Aorta (tissue), 5 donors: ENCODE measurements at regions not wholly inside any gene's neighbourhood (a gene's known extent, or its start where the extent isn't known, plus 50 kb on each side); places are given as distances from the start of the nearest gene placed in this dataset.
"Not testable (repeated sequence)": the region's sequence is repeated elsewhere in the genome, so short reads cannot be mapped to it uniquely, and the experiment has no call there.

Experiments used
- ATAC-seq: fragments of 200-7000 bp; cut with Tn5 transposase; one replicate; pipeline ENCODE4 v1.9.1; 2022; ENCODE audit warnings: moderate library complexity; ENCODE audit not compliant: low FRiP score
- DNase-seq, 2 donors: peaks; one replicate each; pipeline ENCODE4 v3.0.0-alpha.2; 2020
- H3K27ac ChIP-seq, 2 donors: one replicate each; pipeline ENCODE4 v1.5.1; 2013; ENCODE audit warnings: low read length in 2 of 2, mild to moderate bottlenecking in 2 of 2, moderate library complexity in 2 of 2, control low read depth in 1 of 2, inconsistent platforms in 1 of 2, low read depth in 1 of 2
- H3K27me3 ChIP-seq, 2 donors: one replicate each; pipeline ENCODE4 v1.6.1; 2013; ENCODE audit warnings: control low read depth in 1 of 2, low read length in 1 of 2, mild to moderate bottlenecking in 1 of 2, moderate library complexity in 1 of 2; ENCODE audit not compliant: insufficient read depth in 2 of 2, control insufficient read depth in 1 of 2
- H3K36me3 ChIP-seq, 2 donors: one replicate each; pipeline ENCODE4 v1.6.1; 2013; ENCODE audit warnings: control low read depth in 1 of 2, low read length in 1 of 2, mild to moderate bottlenecking in 1 of 2; ENCODE audit not compliant: insufficient read depth in 2 of 2, control insufficient read depth in 1 of 2
- H3K4me1 ChIP-seq, 2 donors: one replicate each; pipeline ENCODE4 v1.6.1; 2013; ENCODE audit warnings: low read length in 2 of 2, control low read depth in 1 of 2, mild to moderate bottlenecking in 1 of 2, moderate library complexity in 1 of 2; ENCODE audit not compliant: insufficient read depth in 2 of 2, control insufficient read depth in 1 of 2
- H3K4me3 ChIP-seq, 2 donors: one replicate each; pipeline ENCODE4 v1.5.1; 2013; ENCODE audit warnings: low read length in 2 of 2, control low read depth in 1 of 2, mild to moderate bottlenecking in 1 of 2
- H3K9me3 ChIP-seq: one replicate; pipeline ENCODE4 v1.6.1; 2013; ENCODE audit warnings: mild to moderate bottlenecking, low read length; ENCODE audit not compliant: control insufficient read depth
- WGBS, 2 donors: extraction: QIAGEN DNeasy Blood & Tissue Kit; methylation state at CpG; one replicate each; pipeline ENCODE4 v1.1.7; 2013; 5-methylcytosine and 5-hydroxymethylcytosine counted together
- intact Hi-C, 2 donors: fragments of 100-400 bp; cut with DNase I; formaldehyde crosslinking; loops; one replicate each; pipeline versions ENCODE4 v1.14.2 to v1.15.0; 2022
- donor health status: healthy with polysubstance abuse.
- donor health status: Bipolar disorder and iron deficiency.
- donor health status: DM: no; HTN: no; CAD: no.
- donor health status: DM: no; HTN: no; CAD: no.
- donor health status: DM: yes; HTN: yes; CAD: no.

DNA sequence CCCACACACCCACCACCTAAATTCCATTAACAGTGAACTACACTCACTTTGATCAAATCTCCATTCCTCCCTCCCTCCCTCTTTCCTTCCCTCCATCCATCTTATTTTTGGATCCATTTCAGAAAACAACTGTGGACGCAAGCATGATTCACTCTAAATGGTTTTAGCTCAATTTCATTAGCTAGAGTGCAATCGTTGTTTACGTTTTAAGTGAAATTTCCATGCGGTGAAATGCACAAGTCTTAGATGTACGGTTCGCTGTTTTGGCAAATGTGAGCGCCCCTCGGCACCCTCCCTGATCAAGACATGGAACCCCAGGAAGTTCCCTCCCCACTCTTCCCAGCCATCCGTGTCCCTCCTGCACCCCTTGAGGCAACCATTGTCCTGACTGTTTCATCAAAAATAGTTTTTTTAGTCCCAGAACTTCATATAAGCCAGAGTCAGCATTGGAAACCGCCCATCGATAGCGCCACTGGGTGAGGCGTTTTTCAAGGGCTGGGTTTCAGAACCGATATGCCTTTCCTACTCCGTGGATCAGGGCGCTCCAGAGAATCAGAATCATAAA, 215.1 kb downstream of the BANP start:
- peak in 1 of 2 donors; percentile 44 for DNase-seq
- ATAC-seq, H3K36me3 ChIP-seq, H3K27ac ChIP-seq, H3K9me3 ChIP-seq, intact Hi-C loops, H3K4me1 ChIP-seq, H3K27me3 ChIP-seq, H3K4me3 ChIP-seq: not testable (repeated sequence)
- 70 to 74% methylated on average over 14 to 15 of the region's 16 CpGs for WGBS, 2 donors

DNA sequence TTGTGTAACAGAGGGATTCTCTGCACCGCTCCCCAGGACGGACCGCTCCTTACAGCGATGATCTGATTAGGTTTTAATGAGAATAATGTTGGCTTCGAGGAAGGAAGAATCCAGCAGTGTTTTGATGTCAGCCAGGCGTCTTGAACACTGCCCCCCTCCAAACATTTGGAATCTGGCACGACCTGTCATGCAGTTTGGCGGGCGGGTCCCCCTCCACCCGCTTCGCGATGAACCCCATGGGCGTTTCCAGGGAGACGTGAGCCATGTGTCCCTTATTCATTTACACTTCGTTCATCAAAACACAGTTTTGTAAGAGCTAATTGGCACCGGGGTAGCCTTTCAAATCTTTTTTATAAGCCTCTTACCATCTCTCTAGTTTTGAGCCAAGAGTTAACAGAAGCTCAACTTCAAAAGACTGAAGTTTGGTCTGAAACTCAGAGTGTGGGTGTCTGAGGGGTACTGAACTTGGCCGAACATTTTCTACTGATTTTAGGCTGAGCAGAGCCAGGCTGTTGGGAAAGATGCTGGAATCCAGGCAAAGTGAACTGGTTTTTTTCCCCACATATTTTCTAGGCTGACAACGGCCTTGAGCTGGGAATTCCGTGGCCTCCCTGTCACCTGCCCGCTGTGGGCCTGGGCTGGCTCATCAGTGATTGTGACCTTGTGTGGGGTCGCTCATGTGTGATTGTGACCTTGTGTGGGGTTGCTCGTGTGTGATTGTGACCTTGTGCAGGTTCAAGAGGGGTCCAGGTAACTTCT, 214.8 kb upstream of the ZNF469 start:
- H3K9me3 ChIP-seq, H3K27me3 ChIP-seq, H3K27ac ChIP-seq, H3K4me3 ChIP-seq, ATAC-seq, intact Hi-C loops, H3K36me3 ChIP-seq, H3K4me1 ChIP-seq: not testable (repeated sequence)
- peak in 1 of 2 donors; percentile 46 for DNase-seq
- 61 to 67% methylated on average over 22 of the region's 22 CpGs for WGBS, 2 donors

DNA sequence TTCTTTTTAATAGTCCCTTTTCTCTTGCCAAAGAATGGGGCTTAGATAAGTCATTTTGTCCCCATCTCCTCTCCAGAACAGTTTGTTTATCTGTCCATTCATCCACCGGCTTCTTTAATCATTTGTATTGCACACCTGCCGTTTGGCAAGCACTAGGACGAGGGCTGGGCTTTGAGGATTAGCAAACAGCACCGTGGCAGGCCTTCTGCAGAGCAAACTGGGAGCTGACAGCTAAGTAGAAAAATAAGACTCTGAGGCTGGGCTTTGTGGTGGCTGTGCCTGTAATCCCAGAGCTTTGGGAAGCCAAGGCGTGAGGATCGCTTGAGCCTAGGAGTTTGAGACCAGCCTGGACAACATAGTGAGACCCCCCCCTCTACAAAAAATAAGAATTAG, 214.2 kb upstream of the ZNF469 start:
- H3K4me1 ChIP-seq, H3K9me3 ChIP-seq, H3K36me3 ChIP-seq, ATAC-seq, DNase-seq, H3K4me3 ChIP-seq, H3K27me3 ChIP-seq, H3K27ac ChIP-seq, intact Hi-C loops: not testable (repeated sequence)
- 72% methylated on average over 6 of the region's 6 CpGs for WGBS, 2 donors

DNA sequence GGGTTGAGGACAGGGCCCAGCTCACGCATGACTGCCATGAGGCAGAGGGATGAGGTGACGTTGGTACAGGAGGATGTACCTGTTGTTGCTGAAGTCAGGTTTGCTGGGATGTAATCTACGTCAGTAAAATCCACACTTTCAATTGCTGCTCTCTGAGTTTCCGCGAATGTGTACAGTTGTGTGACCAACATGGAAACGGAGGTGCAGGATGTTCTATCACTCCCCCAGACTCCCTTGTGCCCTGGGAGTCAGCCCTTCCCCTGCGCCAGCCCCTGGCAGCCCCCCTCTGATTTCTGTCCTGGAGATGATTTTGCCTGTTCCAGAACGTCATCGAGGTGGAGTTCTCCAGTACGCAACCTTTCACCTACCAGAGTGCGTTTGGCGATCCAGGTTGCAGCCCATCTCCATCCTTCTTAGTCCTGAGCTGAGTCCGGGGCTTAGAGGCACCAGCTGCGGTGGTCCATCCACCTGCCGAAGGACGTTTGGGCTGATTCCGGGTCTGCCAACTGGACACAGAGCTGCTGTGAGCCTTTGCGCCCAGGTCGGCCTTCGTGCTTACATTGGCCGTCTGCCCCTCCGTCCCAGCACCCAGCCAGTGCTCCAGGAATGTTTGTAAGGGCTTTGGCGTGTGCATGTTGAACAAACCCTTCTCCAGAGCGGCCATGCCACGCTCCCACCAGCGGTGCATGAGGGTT, 213.5 kb upstream of the ZNF469 start:
- ATAC-seq, H3K9me3 ChIP-seq, H3K27ac ChIP-seq, H3K4me3 ChIP-seq, H3K4me1 ChIP-seq, H3K36me3 ChIP-seq, H3K27me3 ChIP-seq, intact Hi-C loops: not testable (repeated sequence)
- WGBS, 2 donors, result 57 to 62% methylated on average over 24 to 26 of the region's 26 CpGs
- peak in 1 of 2 donors; percentile 59 for DNase-seq

DNA sequence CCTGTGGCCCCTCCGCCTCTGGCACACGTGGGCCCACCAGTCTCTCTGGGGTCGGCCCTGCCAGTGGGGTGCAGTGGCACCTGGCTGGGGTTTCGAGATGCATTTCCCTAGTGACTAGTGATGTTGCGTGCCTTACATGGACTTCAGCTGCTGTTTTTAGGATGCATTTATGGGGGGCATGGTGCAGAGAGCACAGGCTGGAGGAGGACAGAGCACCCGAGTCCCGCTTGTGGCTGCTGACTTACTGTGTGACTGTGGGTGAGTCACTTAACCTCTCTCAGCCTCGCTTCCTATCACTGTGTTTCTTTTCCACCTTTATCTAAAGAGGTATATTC, 213.0 kb upstream of the ZNF469 start:
- WGBS, 2 donors, result 78 to 85% methylated on average over 8 of the region's 8 CpGs
- H3K4me1 ChIP-seq, H3K27me3 ChIP-seq: not testable (repeated sequence)

DNA sequence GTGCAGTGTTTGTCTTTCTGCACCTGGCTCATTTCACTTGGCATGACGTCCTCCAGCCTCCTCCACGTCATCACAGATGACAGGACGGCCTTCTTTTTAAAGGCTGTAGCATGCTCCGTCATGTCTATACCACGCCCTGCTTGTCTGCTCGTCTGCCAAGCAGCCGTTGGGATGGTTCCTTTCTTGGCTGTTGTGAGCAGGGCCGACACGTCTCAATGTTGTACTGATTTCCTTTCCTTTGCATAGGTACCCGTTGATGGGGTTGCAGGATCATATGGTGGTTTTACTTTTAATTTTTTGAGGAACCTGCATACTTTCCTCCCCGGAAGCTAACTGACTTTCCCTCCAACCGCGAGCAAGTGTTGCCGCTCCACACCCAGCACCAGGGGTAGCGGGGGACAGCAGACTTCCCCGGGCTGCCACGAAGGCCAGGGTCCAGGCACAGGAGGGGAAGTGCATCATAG, 212.2 kb upstream of the ZNF469 start:
- no peak for ATAC-seq
- DNase-seq, result no peak
- Histone ChIP-seq H3K9me3 (no peaks in the 10 kb centered on the region), H3K27me3 (no peaks in the 10 kb centered on the region), H3K27ac (no peak overlapping the region), H3K4me3 (no peak overlapping the region), H3K4me1 (no peaks in the 10 kb centered on the region), H3K36me3 (no peaks in the 10 kb centered on the region)
- intact Hi-C loops, result no loop called here
- WGBS, 2 donors, result 86 to 88% methylated on average over 17 of the region's 17 CpGs

More for the DNA sequence above, 213.0 kb upstream of the ZNF469 start:
- intact Hi-C loops, H3K4me3 ChIP-seq, ATAC-seq, H3K36me3 ChIP-seq, H3K27ac ChIP-seq, DNase-seq, H3K9me3 ChIP-seq: not testable (repeated sequence)

DNA sequence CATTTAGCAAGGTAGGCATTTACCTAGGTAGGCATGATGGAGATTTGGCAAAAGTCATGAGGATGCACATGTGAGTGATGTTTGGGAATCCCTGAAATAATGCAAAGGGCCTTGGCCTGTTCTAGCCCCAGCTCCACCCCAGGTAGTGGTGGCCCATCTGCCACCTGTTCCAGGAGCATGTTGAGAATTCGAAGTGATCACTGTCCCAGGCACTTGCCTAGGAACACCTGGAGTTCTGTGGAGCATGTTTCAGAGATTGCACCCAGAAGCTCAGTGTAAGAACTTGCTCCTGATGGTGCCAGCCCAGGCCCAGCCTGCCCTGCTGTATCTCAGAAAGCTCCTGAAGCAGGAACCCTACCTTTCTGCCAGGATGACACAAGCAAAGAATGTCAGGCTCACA, 211.6 kb upstream of the ZNF469 start:
- H3K9me3 ChIP-seq, H3K27me3 ChIP-seq, ATAC-seq, H3K27ac ChIP-seq, intact Hi-C loops, H3K36me3 ChIP-seq, DNase-seq, H3K4me3 ChIP-seq, H3K4me1 ChIP-seq: not testable (repeated sequence)
- WGBS, 2 donors, result 94 to 95% methylated on average over 1 of the region's 1 CpG

DNA sequence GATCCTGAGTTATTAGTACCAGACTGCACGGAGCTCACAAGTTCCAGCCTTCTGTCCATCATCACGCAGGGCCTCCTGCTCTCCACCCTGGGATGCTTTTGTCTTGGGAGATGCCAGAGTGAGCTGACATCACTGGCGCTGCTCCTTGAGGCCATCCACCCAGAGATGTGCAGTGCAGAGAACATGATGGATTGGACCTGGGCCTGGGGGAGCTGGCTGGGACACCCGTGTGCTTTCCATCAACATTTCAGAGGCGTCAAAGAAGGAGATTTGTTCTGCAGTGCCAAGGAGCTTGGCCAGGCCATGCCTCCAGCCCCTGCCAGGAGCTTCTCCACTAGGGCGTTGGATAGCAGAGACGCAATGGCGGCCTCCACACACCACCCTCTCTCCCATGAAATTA, 206.6 kb upstream of the ZNF469 start:
- H3K36me3 ChIP-seq, H3K27me3 ChIP-seq, ATAC-seq, intact Hi-C loops, H3K4me1 ChIP-seq, H3K27ac ChIP-seq, DNase-seq, H3K9me3 ChIP-seq, H3K4me3 ChIP-seq: not testable (repeated sequence)
- 90 to 94% methylated on average over 3 of the region's 8 CpGs for WGBS, 2 donors
